HG02623 (cell line): ENCODE measurements at regions not wholly inside any gene's neighbourhood (a gene's known extent, or its start where the extent isn't known, plus 50 kb on each side); places are given as distances from the start of the nearest gene placed in this dataset.
A peak's percentile ranks its signal among the peaks of the same experiment; 100 is the strongest.

Experiments used
- ATAC-seq: cut with Tn5 transposase; IDR thresholded peaks from one replicate; pipeline ENCODE4 v1.9.1; 2021; ENCODE audit warnings: moderate library complexity; ENCODE audit not compliant: unreplicated experiment

DNA sequence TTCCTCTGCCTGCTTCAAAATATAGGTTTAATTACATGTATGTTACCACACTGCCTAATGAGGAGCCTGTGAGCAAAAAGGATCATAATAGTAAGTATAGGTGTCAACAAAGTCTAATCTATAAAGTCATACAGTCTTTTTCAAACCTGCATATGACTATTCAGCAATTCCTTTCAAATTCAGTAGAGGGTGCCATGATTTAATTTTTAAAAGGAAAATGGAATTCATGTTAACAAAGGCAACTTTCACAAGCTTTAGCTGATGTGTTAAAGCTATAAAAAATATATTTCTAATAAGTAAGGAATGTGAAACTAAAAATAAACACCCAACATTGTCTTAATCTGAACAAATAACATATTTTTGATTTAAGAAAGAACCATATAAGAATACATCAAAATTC, 52.1 kb downstream of the MPP7 start:
- no peak for ATAC-seq

- no peak for ATAC-seq
Observed at GRCh38 chr10:28250358-28250757, 52.5 kb downstream of the MPP7 start.

DNA sequence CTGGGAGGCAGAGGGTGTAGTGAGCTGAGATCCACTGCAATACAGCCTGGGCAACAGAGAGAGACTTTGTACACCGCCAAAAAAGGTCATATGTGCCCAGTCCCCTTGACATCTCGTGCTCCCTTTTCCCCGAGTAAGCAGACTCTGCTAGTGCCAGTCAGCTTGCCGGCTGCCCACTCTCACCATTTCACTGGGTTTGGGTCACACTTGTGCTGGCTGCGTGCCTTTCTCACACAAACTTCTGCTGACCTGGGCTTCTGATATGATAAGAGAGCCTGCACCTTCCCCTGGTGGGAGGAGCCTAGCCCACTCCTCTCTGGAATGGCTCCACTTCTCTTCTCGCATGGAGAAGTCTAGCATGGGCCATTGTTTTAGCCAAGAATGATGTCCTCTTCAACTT, 53.4 kb downstream of the MPP7 start:
- no peak for ATAC-seq

DNA sequence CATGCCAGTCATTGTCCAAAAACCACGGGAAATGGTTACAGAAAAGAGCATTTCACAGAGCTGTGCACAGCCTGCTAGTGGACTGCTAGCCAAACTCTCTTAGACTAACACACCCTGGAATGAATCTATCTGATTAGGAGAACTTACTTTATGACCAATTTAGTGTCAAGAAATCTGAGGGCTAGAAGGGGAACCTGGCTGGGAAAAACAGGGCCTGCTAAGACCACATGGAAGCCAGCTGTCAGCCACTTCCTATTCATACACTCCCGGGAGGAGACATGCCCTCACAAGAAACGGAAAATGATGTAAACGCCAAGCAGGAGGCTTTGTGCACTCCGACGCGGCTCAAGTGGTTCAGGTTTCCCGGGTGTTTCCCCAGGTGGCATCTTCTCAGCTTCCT, 54.8 kb downstream of the MPP7 start:
- ATAC-seq = no peak

DNA sequence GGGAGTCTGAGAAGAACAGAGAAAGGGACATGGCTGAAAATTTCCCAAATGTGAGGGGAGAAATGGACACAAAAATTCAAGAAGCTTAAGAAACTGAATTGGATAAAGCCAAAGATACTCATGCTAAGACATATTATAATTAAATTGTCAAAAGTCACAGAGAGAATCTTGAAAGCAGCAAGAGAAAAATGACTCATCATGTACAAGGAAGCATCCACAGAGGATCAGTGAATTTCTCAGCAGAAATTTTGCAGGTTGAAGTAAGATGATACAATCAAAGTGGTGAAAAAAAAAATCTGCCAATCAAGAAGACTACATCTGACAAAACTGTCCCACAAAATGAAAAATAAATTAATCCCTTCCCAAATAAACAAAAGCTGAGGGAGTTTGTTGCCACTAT, 56.8 kb downstream of the MPP7 start:
- ATAC-seq = no peak

GRCh38 chr10:28243923-28244322, 58.9 kb downstream of the MPP7 start:
- ATAC-seq = no peak

DNA sequence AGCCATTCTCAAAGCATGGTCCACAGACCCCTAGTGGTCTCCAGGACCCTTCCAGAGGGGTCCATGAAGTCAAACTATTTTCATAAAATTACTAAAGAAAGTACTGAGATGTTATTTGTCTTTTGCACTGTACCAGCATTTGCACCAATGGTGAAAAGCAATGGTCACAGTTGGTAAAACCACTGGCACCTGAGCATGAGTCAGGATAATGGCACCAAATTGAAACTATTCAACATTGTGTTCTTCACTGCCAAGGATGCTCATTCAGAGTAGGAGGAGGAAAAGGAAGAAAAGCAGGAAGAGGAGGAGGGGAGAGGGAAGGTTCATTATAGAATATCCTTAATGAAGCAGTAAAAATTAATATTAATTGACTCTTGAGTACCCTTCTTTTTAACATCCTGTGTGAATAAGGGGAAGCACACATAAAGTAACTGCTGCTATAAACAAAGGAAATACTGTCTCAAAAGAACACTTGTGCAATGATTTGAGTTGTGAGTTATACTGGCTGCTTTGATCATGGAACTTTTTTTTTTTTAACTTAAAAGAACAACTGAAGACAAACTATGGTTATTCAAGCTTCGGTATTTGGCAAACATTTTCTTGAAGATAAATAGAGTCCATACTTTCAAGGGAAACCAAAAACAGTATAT, 60.2 kb downstream of the MPP7 start:
- no peak for ATAC-seq

GRCh38 chr10:28241741-28242399, 61.0 kb downstream of the MPP7 start:
- peak; percentile 78 for ATAC-seq

- no peak for ATAC-seq
Observed at GRCh38 chr10:28240400-28240799, 62.5 kb downstream of the MPP7 start.

- ATAC-seq = no peak
Observed at GRCh38 chr10:28236591-28236990, 66.3 kb downstream of the MPP7 start.

DNA sequence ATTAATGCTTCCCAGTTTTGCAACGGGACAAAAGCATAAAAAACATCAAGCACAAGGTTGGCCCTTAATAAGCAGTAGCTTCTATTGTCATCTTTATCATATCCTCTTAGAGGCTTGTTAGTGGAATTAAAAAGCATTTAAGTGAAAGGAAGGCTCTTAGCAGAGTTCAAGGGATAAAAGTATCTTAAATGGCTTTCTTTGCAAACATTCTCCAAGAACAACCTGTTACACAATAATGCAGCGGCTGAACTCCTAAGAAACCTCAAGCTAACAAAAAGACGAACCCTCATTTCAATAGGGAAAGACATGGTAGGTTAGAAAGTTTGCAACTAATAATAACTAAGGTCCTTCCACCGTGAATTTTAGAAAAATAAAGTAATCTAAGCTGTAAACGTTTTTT, 82.1 kb downstream of the MPP7 start:
- ATAC-seq = no peak

DNA sequence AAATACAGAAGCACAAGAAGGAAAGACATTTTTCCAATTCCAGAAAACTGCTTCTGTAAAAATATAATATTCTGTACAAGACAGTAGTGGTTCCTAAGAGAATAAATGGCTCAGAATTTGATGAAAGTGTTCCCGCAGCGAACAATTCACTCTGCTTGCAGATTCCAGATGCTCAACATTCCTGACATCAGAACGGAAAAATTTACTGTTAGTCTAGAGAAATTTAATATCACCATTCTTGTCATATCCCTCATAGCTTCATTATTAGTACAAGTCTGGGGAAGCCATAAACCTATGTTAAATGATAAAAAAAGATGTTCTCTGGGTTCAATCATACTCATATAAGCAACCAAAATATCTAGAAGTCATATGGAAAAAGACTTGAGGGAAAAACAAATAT, 83.6 kb downstream of the MPP7 start:
- no peak for ATAC-seq

GRCh38 chr10:28217848-28218247, 85.0 kb downstream of the MPP7 start:
- no peak for ATAC-seq

DNA sequence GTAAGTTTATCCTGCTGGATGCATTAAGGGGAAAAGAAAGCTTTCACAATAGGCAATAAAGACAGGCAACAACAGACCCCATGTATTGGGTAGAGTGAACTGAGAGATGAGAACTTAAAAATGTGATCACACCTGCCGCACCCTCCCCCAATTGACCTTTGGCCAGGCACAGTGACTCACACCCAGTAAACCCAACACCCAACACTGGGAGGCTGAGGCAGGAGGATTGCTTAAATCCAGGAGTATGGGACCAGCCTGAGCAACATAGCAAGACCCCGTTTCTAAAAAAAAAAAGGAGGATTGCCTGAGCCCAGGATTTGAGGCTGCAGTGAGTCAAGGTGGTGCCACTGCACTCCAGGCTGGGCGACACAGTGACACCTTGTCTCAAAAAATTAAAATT, 86.9 kb downstream of the MPP7 start:
- ATAC-seq = no peak

- no peak for ATAC-seq
Observed at GRCh38 chr10:28214219-28214618, 88.6 kb downstream of the MPP7 start.

DNA sequence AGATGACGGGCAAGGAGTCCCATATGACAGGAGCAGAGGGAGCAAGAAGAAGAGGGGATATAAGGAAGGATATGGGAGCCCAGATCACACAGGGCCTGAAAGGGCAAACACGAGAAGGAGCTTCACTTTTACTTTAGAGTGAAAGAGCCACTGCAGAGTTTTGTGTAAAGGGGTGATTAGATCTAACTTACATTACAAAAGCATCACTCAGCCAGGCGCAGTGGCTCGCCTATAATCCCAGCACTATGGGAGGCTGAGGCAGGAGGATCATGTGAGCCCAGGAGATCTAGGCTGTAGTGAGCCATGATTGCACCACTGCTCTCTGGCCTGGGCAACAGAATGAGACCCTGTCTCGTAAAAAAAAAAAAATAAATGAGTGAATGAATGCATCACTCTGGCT, 91.1 kb downstream of the MPP7 start:
- no peak for ATAC-seq

GRCh38 chr10:28207799-28208198, 95.1 kb downstream of the MPP7 start:
- ATAC-seq = no peak

- ATAC-seq = no peak
Observed at GRCh38 chr10:28202941-28203352, 99.9 kb downstream of the MPP7 start.

- no peak for ATAC-seq
Observed at GRCh38 chr10:28201410-28202400, 101.2 kb downstream of the MPP7 start.

DNA sequence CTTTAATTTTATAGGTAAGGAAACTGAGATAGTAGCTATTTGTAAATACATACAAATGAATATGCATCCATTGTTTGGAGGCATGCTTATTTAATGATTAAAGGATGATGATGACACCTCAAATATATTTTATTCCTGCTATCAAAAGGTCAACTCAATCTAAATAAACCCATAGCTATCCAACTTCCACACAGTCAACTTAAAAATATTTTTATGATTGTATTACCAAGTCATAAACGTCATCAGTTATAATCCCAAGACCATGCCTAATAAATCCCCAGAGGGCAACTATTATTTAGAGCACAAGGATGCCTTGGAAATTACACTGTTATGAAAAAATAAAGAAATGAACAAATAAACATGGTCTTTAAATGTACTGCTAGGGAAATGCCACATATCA, 102.1 kb downstream of the MPP7 start:
- ATAC-seq = no peak

DNA sequence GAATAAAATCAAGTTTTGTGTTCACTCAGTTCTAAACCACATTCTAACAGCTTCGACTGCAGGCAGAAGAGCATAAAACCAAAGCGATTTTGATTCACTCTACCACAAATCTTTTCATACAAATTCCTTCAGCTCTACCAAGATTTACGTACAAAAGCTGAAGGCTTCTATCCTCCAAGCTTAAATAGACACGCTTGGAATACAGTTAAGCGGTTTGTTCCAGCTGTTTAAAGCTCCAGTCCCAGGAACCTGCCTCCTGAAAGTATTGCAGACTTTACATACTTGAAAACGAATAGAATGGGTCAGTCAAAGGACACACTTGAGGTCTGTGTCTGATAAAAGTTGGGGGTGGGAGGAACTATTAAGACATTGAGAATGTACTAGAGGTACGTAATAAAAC, 102.9 kb downstream of the MPP7 start:
- no peak for ATAC-seq

DNA sequence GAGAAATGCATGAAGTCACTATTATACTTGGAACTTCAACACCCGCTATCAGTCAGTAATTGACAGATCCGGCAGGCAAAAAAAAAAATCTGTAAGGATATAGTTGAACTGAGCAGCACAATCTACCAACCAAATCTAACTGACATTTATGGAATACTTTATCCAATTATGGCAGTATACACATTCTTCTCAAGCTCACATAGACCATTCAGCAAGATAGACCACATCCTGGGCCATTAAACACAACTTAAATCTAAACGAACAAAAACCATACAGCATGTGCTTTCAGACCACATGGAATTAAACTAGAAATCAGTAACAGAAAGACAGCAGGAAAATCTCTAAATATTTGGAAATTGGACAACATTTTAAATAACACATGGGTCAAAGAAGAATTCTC, 112.7 kb downstream of the MPP7 start:
- no peak for ATAC-seq
